ENCODE measurements at regions not wholly inside any gene's neighbourhood (a gene's known extent, or its start where the extent isn't known, plus 50 kb on each side); places are given as distances from the start of the nearest gene placed in this dataset.

GRCh38 chr1:221888218-221888617, 146.3 kb upstream of the DUSP10 start:
- no peak for TF ChIP-seq KDM5A (IDR thresholded peaks at IDR 0.05; ENCODE audit: low read length)
- TF ChIP-seq EP300 (IDR thresholded peaks at IDR 0.05; ENCODE audit: borderline replicate concordance in 1 of 2, low read depth in 2 of 2, low read length in 2 of 2), result no peak

Data from H1 (cell line).